Stimulated activated naive B cell treated with anti-CD40 and anti-IgM and Interleukin-4, amounts not matched to agents 10 μg/mL and 1 μg/mL and 100 μg/mL, for 72 hours (primary cell): ENCODE measurements at regions not wholly inside any gene's neighbourhood (a gene's known extent, or its start where the extent isn't known, plus 50 kb on each side); places are given as distances from the start of the nearest gene placed in this dataset.
A peak's percentile ranks its signal among the peaks of the same experiment; 100 is the strongest.

Experiments
- ATAC-seq, 2 donors: fragments of 150-1000 bp; cut with Tn5 transposase; replicated peaks; 2 replicates each; pipeline ENCODE4 v1.10.0; 2021; ENCODE audit warnings: moderate library complexity in 1 of 2
- DNase-seq: peaks from one replicate; pipeline ENCODE4 v3.0.0; 2021
- H3K27ac Mint-ChIP-seq: one replicate; pipeline ENCODE4 v1.8.0; 2022; ENCODE audit warnings: mild to moderate bottlenecking, mixed read lengths
- H3K27me3 Mint-ChIP-seq, 2 donors: one replicate each; pipeline ENCODE4 v1.8.0; 2022; ENCODE audit warnings: mixed read lengths in 2 of 2
- H3K36me3 Mint-ChIP-seq, 2 donors: one replicate each; pipeline ENCODE4 v1.8.0; 2022; ENCODE audit warnings: mixed read lengths in 2 of 2, mild to moderate bottlenecking in 1 of 2
- H3K4me1 Mint-ChIP-seq, 2 donors: one replicate each; pipeline ENCODE4 v1.8.0; 2022; ENCODE audit warnings: mixed read lengths in 2 of 2, mild to moderate bottlenecking in 1 of 2
- H3K4me3 Mint-ChIP-seq, 2 donors: one replicate each; pipeline ENCODE4 v1.8.0; 2022; ENCODE audit warnings: mild to moderate bottlenecking in 2 of 2, mixed read lengths in 2 of 2, moderate library complexity in 1 of 2
- H3K9me3 Mint-ChIP-seq, 2 donors: one replicate each; pipeline ENCODE4 v1.8.0; 2022; ENCODE audit warnings: mixed read lengths in 2 of 2, mild to moderate bottlenecking in 1 of 2

- Mint-ChIP-seq H3K4me1 (peaks cover 0 to 7% of the 10 kb centered on the region in 2 donors), H3K36me3 (no peaks in the 10 kb centered on the region), H3K9me3 (peaks cover 0 to 4% of the 10 kb centered on the region in 2 donors), H3K27ac (no peak overlapping the region), H3K27me3 (peaks cover 11% of the 10 kb centered on the region in 2 donors), H3K4me3 (no peak overlapping the region)
- no peak for DNase-seq
- ATAC-seq, result no peak
These were observed 448.1 kb upstream of the B3GALT2 start for GRCh38 chr1:193634470-193634869.

GRCh38 chr1:193633991-193634390 is 447.6 kb upstream of the B3GALT2 start:
- peaks cover 0 to 3% of the 10 kb centered on the region in 2 donors for H3K9me3 Mint-ChIP-seq
- no peak overlapping the region for H3K4me3 Mint-ChIP-seq
- DNase-seq (no peak), ATAC-seq (no peak)
- peaks cover 0 to 7% of the 10 kb centered on the region in 2 donors for H3K4me1 Mint-ChIP-seq
- no peak overlapping the region for H3K27ac Mint-ChIP-seq
- peaks cover 15% of the 10 kb centered on the region in 2 donors for H3K27me3 Mint-ChIP-seq
- H3K36me3 Mint-ChIP-seq, result no peaks in the 10 kb centered on the region

GRCh38 chr1:193633093-193633492 is 446.7 kb upstream of the B3GALT2 start:
- peaks cover 0 to 3% of the 10 kb centered on the region in 2 donors for H3K9me3 Mint-ChIP-seq
- H3K27ac Mint-ChIP-seq, result no peak overlapping the region
- peaks cover 16 to 17% of the 10 kb centered on the region in 2 donors for H3K27me3 Mint-ChIP-seq
- no peak overlapping the region for H3K4me3 Mint-ChIP-seq
- H3K36me3 Mint-ChIP-seq, result no peaks in the 10 kb centered on the region
- ATAC-seq (no peak), DNase-seq (no peak)
- H3K4me1 Mint-ChIP-seq, result peaks cover 0 to 7% of the 10 kb centered on the region in 2 donors

- DNase-seq, result no peak
- H3K27ac Mint-ChIP-seq, result no peak overlapping the region
- H3K36me3 Mint-ChIP-seq, result no peaks in the 10 kb centered on the region
- no peak for ATAC-seq
- no peak overlapping the region for H3K4me3 Mint-ChIP-seq
- H3K4me1 Mint-ChIP-seq, result peaks cover 0 to 7% of the 10 kb centered on the region in 2 donors
- H3K9me3 Mint-ChIP-seq, result peaks cover 0 to 3% of the 10 kb centered on the region in 2 donors
- peaks cover 17 to 21% of the 10 kb centered on the region in 2 donors for H3K27me3 Mint-ChIP-seq
These were observed 444.9 kb upstream of the B3GALT2 start for GRCh38 chr1:193631306-193631705.

GRCh38 chr1:193629875-193630274 is 443.5 kb upstream of the B3GALT2 start:
- DNase-seq (no peak), ATAC-seq (no peak)
- Mint-ChIP-seq H3K27me3 (peaks cover 17 to 21% of the 10 kb centered on the region in 2 donors), H3K9me3 (peaks cover 0 to 3% of the 10 kb centered on the region in 2 donors), H3K36me3 (no peaks in the 10 kb centered on the region), H3K4me1 (peaks cover 0 to 7% of the 10 kb centered on the region in 2 donors), H3K4me3 (no peak overlapping the region), H3K27ac (no peak overlapping the region)

GRCh38 chr1:193626695-193627094 is 440.3 kb upstream of the B3GALT2 start:
- Mint-ChIP-seq H3K9me3 (peaks cover 0 to 3% of the 10 kb centered on the region in 2 donors), H3K27ac (no peak overlapping the region), H3K27me3 (peaks cover 17 to 21% of the 10 kb centered on the region in 2 donors), H3K36me3 (no peaks in the 10 kb centered on the region), H3K4me3 (no peak overlapping the region), H3K4me1 (no peaks in the 10 kb centered on the region)
- no peak for DNase-seq
- no peak for ATAC-seq

- Mint-ChIP-seq H3K27me3 (peaks cover 15 to 17% of the 10 kb centered on the region in 2 donors), H3K4me1 (no peaks in the 10 kb centered on the region), H3K4me3 (no peak overlapping the region), H3K9me3 (peaks cover 0 to under 1% of the 10 kb centered on the region in 2 donors), H3K36me3 (no peaks in the 10 kb centered on the region), H3K27ac (no peak overlapping the region)
- ATAC-seq, result no peak
- DNase-seq, result no peak
These were observed 438.8 kb upstream of the B3GALT2 start for GRCh38 chr1:193625255-193625654.

- H3K4me3 Mint-ChIP-seq, result no peak overlapping the region
- H3K9me3 Mint-ChIP-seq, result no peaks in the 10 kb centered on the region
- no peak overlapping the region for H3K27ac Mint-ChIP-seq
- H3K4me1 Mint-ChIP-seq, result peaks cover 2 to 3% of the 10 kb centered on the region in 2 donors
- ATAC-seq, result no peak
- H3K36me3 Mint-ChIP-seq, result no peaks in the 10 kb centered on the region
- H3K27me3 Mint-ChIP-seq, result no peaks in the 10 kb centered on the region
- no peak for DNase-seq
These were observed 433.5 kb upstream of the B3GALT2 start for GRCh38 chr1:193619911-193620310.

GRCh38 chr1:193614817-193615216 is 428.4 kb upstream of the B3GALT2 start:
- Mint-ChIP-seq H3K4me1 (peaks cover 6 to 18% of the 10 kb centered on the region in 2 donors), H3K27ac (no peak overlapping the region), H3K36me3 (no peaks in the 10 kb centered on the region), H3K4me3 (no peak overlapping the region), H3K9me3 (no peaks in the 10 kb centered on the region), H3K27me3 (no peaks in the 10 kb centered on the region)
- DNase-seq, result no peak
- ATAC-seq, result peak in 1 of 2 donors; percentile 68

GRCh38 chr1:193614275-193614674 is 427.9 kb upstream of the B3GALT2 start:
- Mint-ChIP-seq H3K9me3 (no peaks in the 10 kb centered on the region), H3K4me1 (peaks cover 6 to 18% of the 10 kb centered on the region in 2 donors), H3K4me3 (no peak overlapping the region), H3K27me3 (no peaks in the 10 kb centered on the region), H3K36me3 (no peaks in the 10 kb centered on the region), H3K27ac (no peak overlapping the region)
- no peak for DNase-seq
- ATAC-seq, result no peak

GRCh38 chr1:193613041-193613440 is 426.6 kb upstream of the B3GALT2 start:
- Mint-ChIP-seq H3K36me3 (no peaks in the 10 kb centered on the region), H3K27me3 (no peaks in the 10 kb centered on the region), H3K4me3 (no peak overlapping the region), H3K9me3 (peaks cover 0 to 8% of the 10 kb centered on the region in 2 donors), H3K27ac (no peak overlapping the region), H3K4me1 (peaks cover 6 to 18% of the 10 kb centered on the region in 2 donors)
- ATAC-seq, result no peak
- no peak for DNase-seq

GRCh38 chr1:193609592-193609991 is 423.2 kb upstream of the B3GALT2 start:
- no peaks in the 10 kb centered on the region for H3K27me3 Mint-ChIP-seq
- peaks cover 0 to 8% of the 10 kb centered on the region in 2 donors for H3K9me3 Mint-ChIP-seq
- H3K4me3 Mint-ChIP-seq, result no peak overlapping the region
- ATAC-seq (no peak), DNase-seq (no peak)
- H3K4me1 Mint-ChIP-seq, result peaks cover 4 to 11% of the 10 kb centered on the region in 2 donors
- H3K27ac Mint-ChIP-seq, result no peak overlapping the region
- H3K36me3 Mint-ChIP-seq, result no peaks in the 10 kb centered on the region

- ATAC-seq (no peak), DNase-seq (no peak)
- no peak overlapping the region for H3K4me3 Mint-ChIP-seq
- H3K27ac Mint-ChIP-seq, result no peak overlapping the region
- H3K27me3 Mint-ChIP-seq, result no peaks in the 10 kb centered on the region
- peaks cover 0 to 8% of the 10 kb centered on the region in 2 donors for H3K9me3 Mint-ChIP-seq
- no peaks in the 10 kb centered on the region for H3K36me3 Mint-ChIP-seq
- H3K4me1 Mint-ChIP-seq, result no peaks in the 10 kb centered on the region
These were observed 421.4 kb upstream of the B3GALT2 start for GRCh38 chr1:193607787-193608186.

- no peak for DNase-seq
- H3K36me3 Mint-ChIP-seq, result no peaks in the 10 kb centered on the region
- H3K9me3 Mint-ChIP-seq, result peaks cover 0 to 8% of the 10 kb centered on the region in 2 donors
- no peak overlapping the region for H3K4me3 Mint-ChIP-seq
- no peak for ATAC-seq
- H3K4me1 Mint-ChIP-seq, result no peaks in the 10 kb centered on the region
- no peak overlapping the region for H3K27ac Mint-ChIP-seq
- H3K27me3 Mint-ChIP-seq, result no peaks in the 10 kb centered on the region
These were observed 419.6 kb upstream of the B3GALT2 start for GRCh38 chr1:193606035-193606434.

- H3K4me3 Mint-ChIP-seq, result no peak overlapping the region
- no peaks in the 10 kb centered on the region for H3K36me3 Mint-ChIP-seq
- H3K4me1 Mint-ChIP-seq, result no peaks in the 10 kb centered on the region
- no peaks in the 10 kb centered on the region for H3K27me3 Mint-ChIP-seq
- no peak overlapping the region for H3K27ac Mint-ChIP-seq
- no peaks in the 10 kb centered on the region for H3K9me3 Mint-ChIP-seq
- ATAC-seq, result no peak
- no peak for DNase-seq
These were observed 416.3 kb upstream of the B3GALT2 start for GRCh38 chr1:193602705-193603104.
